GM18907 (cell line): ENCODE measurements at regions not wholly inside any gene's neighbourhood (a gene's known extent, or its start where the extent isn't known, plus 50 kb on each side); places are given as distances from the start of the nearest gene placed in this dataset.

ENCODE experiments used
- ATAC-seq: cut with Tn5 transposase; IDR thresholded peaks from one replicate; pipeline ENCODE4 v1.9.1; 2021; ENCODE audit warnings: mild to moderate bottlenecking, moderate library complexity; ENCODE audit not compliant: unreplicated experiment

DNA sequence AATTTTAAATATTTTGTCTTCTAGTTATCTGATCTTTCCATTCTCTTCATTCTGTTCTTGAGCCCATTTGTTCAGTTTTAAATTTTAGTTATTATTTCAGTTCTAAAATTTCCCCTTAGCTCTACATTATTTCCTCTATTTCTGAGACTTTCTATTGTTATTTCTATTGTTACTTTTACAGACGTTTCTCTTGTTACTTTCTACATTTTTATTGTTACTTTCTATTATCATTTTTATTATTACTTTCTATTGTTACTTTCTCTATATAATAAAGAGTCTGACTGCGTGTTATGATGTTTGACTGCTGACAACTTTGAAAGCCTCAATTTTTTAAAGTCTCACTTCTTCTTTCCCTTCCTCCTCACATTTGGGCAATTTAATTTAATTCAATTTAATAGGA lies 915.7 kb upstream of the PCDH20 start:
- no peak for ATAC-seq

DNA sequence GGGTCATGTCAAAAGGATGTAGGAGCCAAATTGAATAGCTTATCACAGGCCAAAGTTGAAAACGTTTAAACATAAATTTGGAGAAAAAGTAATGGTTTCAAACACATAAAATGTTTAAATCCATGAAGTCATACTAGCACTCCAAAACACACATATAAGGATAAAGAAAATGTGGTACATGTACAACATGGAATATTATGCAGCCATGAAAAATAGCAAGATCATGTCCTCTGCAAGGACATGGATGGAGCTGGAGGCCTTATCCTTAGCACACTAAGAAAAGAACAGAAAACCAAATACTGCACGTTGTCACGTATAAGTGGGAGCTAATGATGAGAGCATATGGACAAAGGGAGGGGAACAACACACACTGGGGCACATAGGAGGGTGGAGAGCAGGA lies 911.7 kb upstream of the PCDH20 start:
- no peak for ATAC-seq

GRCh38 chr13:62324842-62325241 lies 909.2 kb upstream of the PCDH20 start:
- no peak for ATAC-seq

DNA sequence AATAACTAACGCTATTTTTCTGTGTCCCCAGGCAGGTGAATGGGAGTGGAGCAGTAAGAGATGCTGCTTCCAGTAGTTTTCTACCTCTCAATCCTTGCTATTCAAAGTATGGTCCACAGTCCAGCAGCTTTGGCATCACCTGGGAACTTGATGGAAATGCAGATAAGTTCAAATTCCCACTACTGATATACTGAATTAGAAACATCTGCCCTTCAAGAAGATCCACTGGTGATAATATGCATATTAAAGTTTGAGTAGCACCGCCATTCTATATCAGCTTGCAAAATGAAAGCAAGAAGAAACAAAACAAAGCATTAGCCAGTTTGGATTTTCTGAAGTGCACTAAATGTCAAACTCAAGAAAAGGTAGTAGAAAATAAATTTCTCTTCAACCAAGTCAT lies 906.2 kb upstream of the PCDH20 start:
- ATAC-seq = no peak

GRCh38 chr13:62321139-62321538 lies 905.5 kb upstream of the PCDH20 start:
- ATAC-seq = no peak

DNA sequence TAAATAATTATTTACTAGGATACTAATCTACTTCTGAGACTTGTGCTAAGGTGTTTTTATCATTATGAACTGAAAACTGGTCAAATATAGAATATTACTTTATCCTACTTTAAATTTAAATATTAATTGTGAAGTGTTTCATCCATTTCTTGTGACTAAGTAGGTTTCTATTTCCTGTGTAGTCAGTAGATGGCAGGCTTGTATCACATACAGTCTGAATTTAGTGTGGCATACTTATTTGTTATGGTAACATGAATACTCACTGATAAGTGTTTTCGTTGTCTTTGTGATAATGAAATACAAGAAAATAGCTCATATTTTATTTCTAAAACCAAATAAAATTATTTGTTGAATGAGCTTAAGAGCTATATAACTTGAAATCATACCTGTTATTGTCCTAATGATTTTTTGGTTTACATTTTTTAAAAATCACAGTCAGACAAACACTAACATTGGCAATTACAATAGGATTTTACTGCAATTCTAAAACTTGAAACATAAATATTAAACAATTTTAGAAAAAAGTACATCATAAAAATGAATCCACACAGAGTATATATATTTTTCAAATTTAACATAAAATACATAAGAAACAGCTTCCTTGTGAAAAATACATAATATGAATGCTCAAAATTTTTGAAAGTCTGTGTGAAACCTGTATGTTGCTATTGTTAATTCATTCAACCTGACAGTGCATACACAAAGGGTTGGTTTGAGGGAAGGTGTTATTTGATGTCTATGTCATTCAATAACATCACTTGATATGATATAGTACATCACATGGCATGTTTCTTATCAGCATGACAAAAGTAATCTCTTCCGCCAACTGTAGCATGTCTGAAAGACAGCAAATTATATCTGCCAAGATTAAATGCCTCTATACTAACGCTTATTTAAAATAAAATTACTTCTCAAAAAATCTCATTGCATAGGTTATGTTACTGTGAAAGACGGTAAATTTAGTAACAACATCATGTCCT lies 904.8 kb upstream of the PCDH20 start:
- no peak for ATAC-seq

DNA sequence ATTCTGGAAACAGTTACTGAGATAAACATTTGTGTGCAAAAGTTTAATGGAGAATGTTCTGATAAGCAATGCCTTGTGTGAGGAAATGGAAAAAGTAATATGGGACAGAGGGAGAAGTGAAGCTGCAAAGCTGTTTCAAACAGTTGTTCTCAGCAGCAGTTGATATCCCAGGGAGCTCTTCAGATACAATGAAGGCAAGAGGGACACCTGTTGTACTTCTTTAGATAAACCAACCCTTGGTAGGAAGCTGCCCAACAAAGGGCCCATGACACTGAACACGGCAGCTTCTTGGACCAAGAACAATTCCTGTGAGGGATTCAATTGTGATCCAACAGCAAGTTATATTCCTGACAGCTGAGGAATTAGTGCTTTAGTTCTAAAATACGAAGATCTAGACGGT lies 894.3 kb upstream of the PCDH20 start:
- no peak for ATAC-seq

DNA sequence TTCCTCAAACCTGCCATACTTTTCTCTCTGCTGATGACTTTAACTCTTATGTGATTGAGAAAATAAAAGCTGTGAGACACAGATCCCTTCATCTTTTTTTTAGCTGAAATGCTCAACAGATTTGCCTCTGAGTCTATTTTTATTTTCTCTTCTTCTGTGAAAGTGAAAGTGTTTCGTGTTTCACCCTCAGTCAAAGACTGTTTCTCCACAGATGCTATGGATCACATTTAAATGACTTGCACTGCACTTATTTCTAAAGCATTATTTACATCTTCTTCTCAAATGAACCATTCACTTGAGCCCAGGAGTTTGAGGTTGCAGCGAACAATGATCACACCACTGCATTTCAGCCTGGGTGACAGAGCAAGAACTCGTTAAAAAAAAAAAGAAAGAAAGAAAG lies 890.1 kb upstream of the PCDH20 start:
- ATAC-seq = no peak

- ATAC-seq = no peak
Observed at GRCh38 chr13:62302341-62302740, 886.7 kb upstream of the PCDH20 start.

- ATAC-seq = no peak
Observed at GRCh38 chr13:62299988-62300387, 884.3 kb upstream of the PCDH20 start.

- no peak for ATAC-seq
Observed at GRCh38 chr13:62296812-62297211, 881.2 kb upstream of the PCDH20 start.

- no peak for ATAC-seq
Observed at GRCh38 chr13:62294244-62294643, 878.6 kb upstream of the PCDH20 start.

DNA sequence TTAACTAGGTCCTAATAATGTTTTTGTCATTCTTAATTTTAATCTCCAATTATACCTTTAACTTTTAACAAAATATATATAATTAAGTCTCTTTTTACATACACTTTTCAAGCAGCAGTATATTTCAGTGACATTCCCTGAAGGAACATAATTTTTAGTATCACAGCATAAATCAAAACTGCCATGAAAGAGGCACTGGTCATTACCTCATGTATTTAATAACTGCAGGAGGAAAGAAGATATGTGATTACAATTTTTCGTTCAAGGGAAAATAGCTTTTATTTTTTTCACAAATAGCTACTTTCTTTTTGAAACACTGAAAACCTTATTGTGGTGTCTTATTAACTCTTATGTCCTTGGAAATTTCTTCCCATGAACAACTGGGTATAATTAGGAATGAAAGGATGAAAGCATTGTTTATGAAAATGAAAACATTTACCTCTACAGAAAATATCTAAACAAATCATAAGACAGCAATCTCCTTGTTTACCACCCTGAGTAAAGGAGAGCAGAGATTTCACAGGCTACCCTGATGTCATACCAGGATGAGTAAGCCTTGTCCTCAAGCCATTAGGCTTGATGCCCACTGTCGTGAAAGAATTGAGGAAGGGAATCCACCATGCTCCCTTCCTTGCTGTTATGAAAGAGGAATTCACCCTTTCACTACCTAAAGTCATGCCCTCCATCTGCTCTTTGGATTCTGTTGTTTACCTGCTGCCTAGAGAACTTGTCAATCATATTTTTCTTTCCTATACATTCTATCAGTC lies 877.2 kb upstream of the PCDH20 start:
- ATAC-seq = no peak

GRCh38 chr13:62290542-62290941 lies 874.9 kb upstream of the PCDH20 start:
- no peak for ATAC-seq

GRCh38 chr13:62287764-62288163 lies 872.1 kb upstream of the PCDH20 start:
- ATAC-seq = no peak

DNA sequence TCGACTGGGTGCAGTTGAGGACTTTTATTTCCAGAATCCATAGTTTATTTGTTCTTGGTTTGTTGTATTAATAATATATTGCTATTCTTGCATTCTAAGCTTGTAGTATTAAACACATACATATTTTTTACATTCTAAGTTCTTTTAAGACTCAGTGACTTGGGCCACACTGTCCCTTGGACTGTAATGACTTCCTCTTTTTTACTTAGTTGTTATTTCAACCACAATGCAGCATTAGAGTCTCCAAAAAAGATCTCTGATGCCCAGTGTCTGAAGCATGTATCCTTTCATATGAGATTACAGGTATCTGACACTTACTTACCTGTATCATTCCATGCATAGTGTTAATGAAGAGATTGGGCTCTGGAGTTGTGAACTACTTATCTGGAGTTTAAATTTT lies 864.9 kb upstream of the PCDH20 start:
- no peak for ATAC-seq

DNA sequence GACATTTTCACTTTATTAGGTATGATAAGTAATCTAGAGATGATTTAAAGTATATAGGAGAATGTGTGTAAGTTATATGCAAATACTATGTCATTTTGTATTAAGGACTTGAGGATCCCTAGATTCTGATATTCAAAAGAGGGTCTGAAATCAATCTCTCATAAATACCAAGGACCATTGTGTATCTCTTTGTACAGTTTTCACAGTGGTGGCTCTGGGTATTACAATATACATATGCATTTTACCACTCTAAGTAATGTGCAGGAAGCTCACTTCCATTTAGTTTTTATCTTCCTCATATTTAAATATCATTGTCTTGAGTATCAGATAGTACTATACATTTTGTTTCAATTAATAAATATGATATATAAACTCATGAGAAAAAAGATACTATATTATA lies 862.6 kb upstream of the PCDH20 start:
- no peak for ATAC-seq

- no peak for ATAC-seq
Observed at GRCh38 chr13:62251734-62252133, 836.1 kb upstream of the PCDH20 start.

DNA sequence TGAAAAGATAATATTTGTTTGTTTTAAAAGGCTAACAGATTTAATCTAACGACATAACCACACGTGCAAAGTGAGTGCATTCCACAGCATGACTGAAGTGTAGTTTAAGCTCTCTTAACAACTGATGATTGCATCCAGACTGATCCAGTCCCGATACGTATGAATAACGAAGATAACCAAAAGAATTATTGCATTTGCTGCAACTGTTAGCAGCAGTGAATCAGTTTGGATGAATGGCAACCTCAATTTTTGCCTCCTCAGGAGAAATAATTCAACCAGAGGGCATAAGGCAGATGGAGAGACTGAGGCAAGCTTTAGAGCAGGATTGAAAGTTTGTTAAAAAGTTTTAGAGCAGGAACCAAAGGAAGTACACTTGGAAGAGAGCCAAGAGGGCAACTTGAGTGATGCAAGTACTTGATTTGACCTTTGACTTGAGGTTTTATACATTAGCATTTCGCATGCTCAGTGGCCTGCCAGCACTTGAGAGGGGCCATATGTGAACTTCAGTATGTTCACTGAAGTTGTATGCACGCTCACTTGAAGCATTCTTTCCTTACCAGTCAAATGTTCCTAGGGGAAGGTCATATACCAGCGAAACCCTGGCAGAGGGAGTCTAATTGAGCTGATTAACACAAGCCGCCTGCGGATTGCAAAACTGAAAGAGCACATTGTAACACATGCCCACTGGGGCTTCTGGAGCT lies 835.0 kb upstream of the PCDH20 start:
- ATAC-seq = no peak

- no peak for ATAC-seq
Observed at GRCh38 chr13:62246581-62246980, 830.9 kb upstream of the PCDH20 start.

DNA sequence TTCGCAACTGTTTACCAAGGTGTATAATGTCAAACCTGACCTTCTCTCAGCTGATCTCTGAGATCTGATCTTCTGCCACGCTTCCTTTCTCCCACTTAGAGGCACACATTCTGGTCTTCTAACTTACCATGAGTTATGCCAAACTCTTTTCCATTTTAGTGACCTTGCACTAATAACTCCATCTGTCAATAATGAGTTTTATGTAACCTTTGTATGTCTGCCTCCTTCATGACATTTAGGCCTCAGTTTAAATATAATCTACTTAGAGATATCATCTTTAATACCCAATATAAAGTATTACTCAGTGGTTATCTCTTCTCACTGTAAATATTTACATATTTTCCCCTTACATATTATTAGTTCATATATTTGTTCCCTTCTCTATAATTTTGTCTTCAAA lies 827.5 kb upstream of the PCDH20 start:
- ATAC-seq = no peak
